ENCODE measurements at regions not wholly inside any gene's neighbourhood (a gene's known extent, or its start where the extent isn't known, plus 50 kb on each side); places are given as distances from the start of the nearest gene placed in this dataset.
A peak's percentile ranks its signal among the peaks of the same experiment; 100 is the strongest.

GRCh38 chr5:132130918-132131715 lies 57.5 kb downstream of the CSF2 start:
- no peaks in the 10 kb centered on the region for H3K4me1 ChIP-seq
- TF ChIP-seq, protein P1, sequence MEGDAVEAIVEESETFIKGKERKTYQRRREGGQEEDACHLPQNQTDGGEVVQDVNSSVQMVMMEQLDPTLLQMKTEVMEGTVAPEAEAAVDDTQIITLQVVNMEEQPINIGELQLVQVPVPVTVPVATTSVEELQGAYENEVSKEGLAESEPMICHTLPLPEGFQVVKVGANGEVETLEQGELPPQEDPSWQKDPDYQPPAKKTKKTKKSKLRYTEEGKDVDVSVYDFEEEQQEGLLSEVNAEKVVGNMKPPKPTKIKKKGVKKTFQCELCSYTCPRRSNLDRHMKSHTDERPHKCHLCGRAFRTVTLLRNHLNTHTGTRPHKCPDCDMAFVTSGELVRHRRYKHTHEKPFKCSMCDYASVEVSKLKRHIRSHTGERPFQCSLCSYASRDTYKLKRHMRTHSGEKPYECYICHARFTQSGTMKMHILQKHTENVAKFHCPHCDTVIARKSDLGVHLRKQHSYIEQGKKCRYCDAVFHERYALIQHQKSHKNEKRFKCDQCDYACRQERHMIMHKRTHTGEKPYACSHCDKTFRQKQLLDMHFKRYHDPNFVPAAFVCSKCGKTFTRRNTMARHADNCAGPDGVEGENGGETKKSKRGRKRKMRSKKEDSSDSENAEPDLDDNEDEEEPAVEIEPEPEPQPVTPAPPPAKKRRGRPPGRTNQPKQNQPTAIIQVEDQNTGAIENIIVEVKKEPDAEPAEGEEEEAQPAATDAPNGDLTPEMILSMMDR (IDR thresholded peaks at IDR 0.05): no peak
- no peak for TF ChIP-seq POLR2A (IDR thresholded peaks at IDR 0.05)
- H3K9me3 ChIP-seq: no peaks in the 10 kb centered on the region
- no peak overlapping the region for H3K4me3 ChIP-seq
- no peak overlapping the region for H3K27ac ChIP-seq
- no peaks in the 10 kb centered on the region for H3K27me3 ChIP-seq
- ATAC-seq (no peak), DNase-seq (no peak)
- 80% methylated on average over 5 of the region's 5 CpGs for WGBS (ENCODE audit: insufficient coverage, low coverage, low lambda C conversion rate, missing lambda C conversion rate)
- intact Hi-C loops (cut with DNase I): no loop called here
- H3K36me3 ChIP-seq: no peaks in the 10 kb centered on the region

DNA sequence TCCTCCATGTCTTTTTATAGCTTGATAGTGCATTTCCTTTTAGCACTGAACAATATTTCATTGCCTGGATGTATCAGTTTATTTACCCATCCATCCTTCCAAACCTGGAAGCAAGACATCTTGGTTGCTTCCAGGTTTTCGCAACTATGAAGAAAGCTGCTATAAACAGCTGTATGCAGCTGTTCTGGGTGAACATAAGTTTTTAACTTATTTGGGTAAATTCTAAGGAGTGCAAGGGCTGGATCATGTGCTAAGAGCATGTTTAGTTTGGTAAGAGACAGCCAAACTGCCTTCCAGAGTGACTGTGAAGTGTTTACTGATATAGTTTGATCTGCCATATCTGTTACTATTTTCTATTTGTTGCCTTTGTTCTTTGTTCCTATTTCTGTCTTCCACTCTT lies 58.5 kb downstream of the CSF2 start:
- H3K4me3 ChIP-seq: no peak overlapping the region
- H3K36me3 ChIP-seq: no peaks in the 10 kb centered on the region
- TF ChIP-seq, protein P1 (IDR thresholded peaks at IDR 0.05): no peak
- TF ChIP-seq POLR2A (IDR thresholded peaks at IDR 0.05): no peak
- DNase-seq: no peak
- H3K27me3 ChIP-seq: no peaks in the 10 kb centered on the region
- ATAC-seq: no peak
- no peaks in the 10 kb centered on the region for H3K9me3 ChIP-seq
- 100% methylated on average over 1 of the region's 1 CpG for WGBS (ENCODE audit: insufficient coverage, low coverage, low lambda C conversion rate, missing lambda C conversion rate)
- intact Hi-C loops (cut with DNase I): no loop called here
- no peak overlapping the region for H3K27ac ChIP-seq
- no peaks in the 10 kb centered on the region for H3K4me1 ChIP-seq

DNA sequence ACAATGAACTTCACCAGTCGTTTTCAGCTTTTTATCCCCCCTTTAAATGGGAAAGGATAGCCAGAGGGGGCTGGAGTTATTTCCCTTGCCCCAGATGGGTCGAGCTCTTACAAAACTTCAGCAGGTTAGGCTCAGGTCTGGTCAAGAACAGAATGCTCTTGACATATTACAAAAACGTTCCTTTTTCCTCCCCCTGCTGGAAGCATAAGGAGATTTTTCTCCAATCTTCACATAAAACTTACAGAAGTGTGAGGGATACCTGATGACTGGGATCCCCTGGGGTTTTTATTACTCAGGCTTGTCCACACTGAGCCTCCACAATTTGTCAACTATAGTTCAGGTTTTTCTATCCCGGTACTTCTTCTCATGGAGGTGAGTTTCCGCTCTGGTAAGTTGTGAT lies 60.8 kb downstream of the CSF2 start:
- H3K27me3 ChIP-seq: no peaks in the 10 kb centered on the region
- no peak overlapping the region for H3K27ac ChIP-seq
- DNase-seq (no peak), ATAC-seq (no peak)
- no peaks in the 10 kb centered on the region for H3K4me1 ChIP-seq
- intact Hi-C loops (cut with DNase I): no loop called here
- H3K9me3 ChIP-seq: no peaks in the 10 kb centered on the region
- no peak overlapping the region for H3K4me3 ChIP-seq
- no peaks in the 10 kb centered on the region for H3K36me3 ChIP-seq
- TF ChIP-seq POLR2A (IDR thresholded peaks at IDR 0.05): no peak
- TF ChIP-seq, protein P1 (IDR thresholded peaks at IDR 0.05): peak in 1 of 4 donors; percentile 5
- 40% methylated on average over 5 of the region's 5 CpGs for WGBS (ENCODE audit: insufficient coverage, low coverage, low lambda C conversion rate, missing lambda C conversion rate)

GRCh38 chr5:132136906-132137305 lies 63.3 kb downstream of the CSF2 start:
- WGBS (ENCODE audit: insufficient coverage, low coverage, low lambda C conversion rate, missing lambda C conversion rate): 85% methylated on average over 2 of the region's 2 CpGs
- no peaks in the 10 kb centered on the region for H3K36me3 ChIP-seq
- no peaks in the 10 kb centered on the region for H3K27me3 ChIP-seq
- H3K4me3 ChIP-seq: no peak overlapping the region
- intact Hi-C loops (cut with DNase I): no loop called here
- H3K9me3 ChIP-seq: no peaks in the 10 kb centered on the region
- DNase-seq (no peak), ATAC-seq (no peak)
- H3K4me1 ChIP-seq: no peaks in the 10 kb centered on the region
- no peak overlapping the region for H3K27ac ChIP-seq
- TF ChIP-seq POLR2A (IDR thresholded peaks at IDR 0.05): no peak
- TF ChIP-seq, protein P1 (IDR thresholded peaks at IDR 0.05): no peak
